ENCODE measurements at regions not wholly inside any gene's neighbourhood (a gene's known extent, or its start where the extent isn't known, plus 50 kb on each side); places are given as distances from the start of the nearest gene placed in this dataset.
"Not testable (repeated sequence)": the region's sequence is repeated elsewhere in the genome, so short reads cannot be mapped to it uniquely, and the experiment has no call there.

DNA sequence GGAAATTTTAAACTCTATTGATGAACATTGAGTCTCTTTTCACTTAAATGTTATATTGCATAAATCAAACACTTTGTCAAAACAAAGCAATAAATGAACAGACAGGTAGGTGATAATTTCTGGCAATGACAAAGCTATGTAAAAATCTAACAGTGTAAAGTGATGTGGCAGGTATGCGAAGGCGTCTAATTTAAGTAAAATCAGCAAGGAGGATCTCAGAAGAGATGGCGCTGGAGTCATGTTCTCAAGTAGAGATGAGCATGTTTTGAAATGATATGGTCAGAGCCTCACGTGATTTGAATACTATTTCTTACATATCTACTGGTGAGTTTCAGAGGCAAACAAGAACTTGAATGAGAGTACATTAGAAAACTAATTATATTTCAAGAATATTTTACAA, 204.0 kb upstream of the FRG1 start:
- TF ChIP-seq, protein P1, sequence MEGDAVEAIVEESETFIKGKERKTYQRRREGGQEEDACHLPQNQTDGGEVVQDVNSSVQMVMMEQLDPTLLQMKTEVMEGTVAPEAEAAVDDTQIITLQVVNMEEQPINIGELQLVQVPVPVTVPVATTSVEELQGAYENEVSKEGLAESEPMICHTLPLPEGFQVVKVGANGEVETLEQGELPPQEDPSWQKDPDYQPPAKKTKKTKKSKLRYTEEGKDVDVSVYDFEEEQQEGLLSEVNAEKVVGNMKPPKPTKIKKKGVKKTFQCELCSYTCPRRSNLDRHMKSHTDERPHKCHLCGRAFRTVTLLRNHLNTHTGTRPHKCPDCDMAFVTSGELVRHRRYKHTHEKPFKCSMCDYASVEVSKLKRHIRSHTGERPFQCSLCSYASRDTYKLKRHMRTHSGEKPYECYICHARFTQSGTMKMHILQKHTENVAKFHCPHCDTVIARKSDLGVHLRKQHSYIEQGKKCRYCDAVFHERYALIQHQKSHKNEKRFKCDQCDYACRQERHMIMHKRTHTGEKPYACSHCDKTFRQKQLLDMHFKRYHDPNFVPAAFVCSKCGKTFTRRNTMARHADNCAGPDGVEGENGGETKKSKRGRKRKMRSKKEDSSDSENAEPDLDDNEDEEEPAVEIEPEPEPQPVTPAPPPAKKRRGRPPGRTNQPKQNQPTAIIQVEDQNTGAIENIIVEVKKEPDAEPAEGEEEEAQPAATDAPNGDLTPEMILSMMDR (IDR thresholded peaks at IDR 0.05), result not testable (repeated sequence)
- TF ChIP-seq, protein P2, sequence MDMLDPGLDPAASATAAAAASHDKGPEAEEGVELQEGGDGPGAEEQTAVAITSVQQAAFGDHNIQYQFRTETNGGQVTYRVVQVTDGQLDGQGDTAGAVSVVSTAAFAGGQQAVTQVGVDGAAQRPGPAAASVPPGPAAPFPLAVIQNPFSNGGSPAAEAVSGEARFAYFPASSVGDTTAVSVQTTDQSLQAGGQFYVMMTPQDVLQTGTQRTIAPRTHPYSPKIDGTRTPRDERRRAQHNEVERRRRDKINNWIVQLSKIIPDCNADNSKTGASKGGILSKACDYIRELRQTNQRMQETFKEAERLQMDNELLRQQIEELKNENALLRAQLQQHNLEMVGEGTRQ (IDR thresholded peaks at IDR 0.05), result not testable (repeated sequence)
- TF ChIP-seq, protein P3, sequence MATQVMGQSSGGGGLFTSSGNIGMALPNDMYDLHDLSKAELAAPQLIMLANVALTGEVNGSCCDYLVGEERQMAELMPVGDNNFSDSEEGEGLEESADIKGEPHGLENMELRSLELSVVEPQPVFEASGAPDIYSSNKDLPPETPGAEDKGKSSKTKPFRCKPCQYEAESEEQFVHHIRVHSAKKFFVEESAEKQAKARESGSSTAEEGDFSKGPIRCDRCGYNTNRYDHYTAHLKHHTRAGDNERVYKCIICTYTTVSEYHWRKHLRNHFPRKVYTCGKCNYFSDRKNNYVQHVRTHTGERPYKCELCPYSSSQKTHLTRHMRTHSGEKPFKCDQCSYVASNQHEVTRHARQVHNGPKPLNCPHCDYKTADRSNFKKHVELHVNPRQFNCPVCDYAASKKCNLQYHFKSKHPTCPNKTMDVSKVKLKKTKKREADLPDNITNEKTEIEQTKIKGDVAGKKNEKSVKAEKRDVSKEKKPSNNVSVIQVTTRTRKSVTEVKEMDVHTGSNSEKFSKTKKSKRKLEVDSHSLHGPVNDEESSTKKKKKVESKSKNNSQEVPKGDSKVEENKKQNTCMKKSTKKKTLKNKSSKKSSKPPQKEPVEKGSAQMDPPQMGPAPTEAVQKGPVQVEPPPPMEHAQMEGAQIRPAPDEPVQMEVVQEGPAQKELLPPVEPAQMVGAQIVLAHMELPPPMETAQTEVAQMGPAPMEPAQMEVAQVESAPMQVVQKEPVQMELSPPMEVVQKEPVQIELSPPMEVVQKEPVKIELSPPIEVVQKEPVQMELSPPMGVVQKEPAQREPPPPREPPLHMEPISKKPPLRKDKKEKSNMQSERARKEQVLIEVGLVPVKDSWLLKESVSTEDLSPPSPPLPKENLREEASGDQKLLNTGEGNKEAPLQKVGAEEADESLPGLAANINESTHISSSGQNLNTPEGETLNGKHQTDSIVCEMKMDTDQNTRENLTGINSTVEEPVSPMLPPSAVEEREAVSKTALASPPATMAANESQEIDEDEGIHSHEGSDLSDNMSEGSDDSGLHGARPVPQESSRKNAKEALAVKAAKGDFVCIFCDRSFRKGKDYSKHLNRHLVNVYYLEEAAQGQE (IDR thresholded peaks at IDR 0.05), result not testable (repeated sequence)
- not testable (repeated sequence) for TF ChIP-seq CBX2 (IDR thresholded peaks at IDR 0.05; ENCODE audit: borderline replicate concordance, low read depth); SREBF2 (IDR thresholded peaks at IDR 0.05); POLR2A (IDR thresholded peaks at IDR 0.05; ENCODE audit: low read length); JUN (IDR thresholded peaks at IDR 0.05); EHMT2 (IDR thresholded peaks at IDR 0.05; ENCODE audit: low read depth); ZNF302 (CRISPR knock-in tag; IDR thresholded peaks at IDR 0.05); RNF2 (IDR thresholded peaks at IDR 0.05; ENCODE audit: borderline replicate concordance, low read depth)

Measured in A549 (cell line).